Right atrium auricular region (tissue), 2 donors: ENCODE measurements at regions not wholly inside any gene's neighbourhood (a gene's known extent, or its start where the extent isn't known, plus 50 kb on each side); places are given as distances from the start of the nearest gene placed in this dataset.

Source experiments
- DNase-seq: peaks from one replicate; pipeline ENCODE4 v3.0.0-alpha.2; 2019; ENCODE audit warnings: low spot score
- H3K27ac ChIP-seq, 2 donors: fragments of 200-600 bp; sonication (generic); 1 replicate in 1 of 2; 2 replicates in 1 of 2; pipeline ENCODE4 v1.5.1; 2016 to 2019
- H3K27me3 ChIP-seq, 2 donors: fragments of 200-600 bp; sonication (generic); one replicate each; pipeline versions ENCODE4 v1.5.1 to v1.6.0; 2017 to 2019
- H3K36me3 ChIP-seq: fragments of 200-600 bp; sonication (generic); one replicate; pipeline ENCODE4 v1.5.1; 2016
- H3K4me1 ChIP-seq, 2 donors: fragments of 200-600 bp; sonication (generic); one replicate each; pipeline versions ENCODE4 v1.5.1 to v1.6.0; 2017 to 2019
- H3K4me3 ChIP-seq, 2 donors: fragments of 200-600 bp; sonication (generic); 1 replicate in 1 of 2; 2 replicates in 1 of 2; pipeline ENCODE4 v1.5.1; 2017 to 2019; ENCODE audit warnings: mild to moderate bottlenecking in 1 of 2, moderate library complexity in 1 of 2
- H3K9me3 ChIP-seq, 2 donors: fragments of 200-600 bp; sonication (generic); one replicate each; pipeline ENCODE4 v1.5.1; 2019
- TF ChIP-seq, protein P1 (sequence below), 2 donors: fragments of 200-600 bp; sonication (generic); IDR thresholded peaks; one replicate each; pipeline ENCODE4 v1.5.1; 2019; ENCODE audit warnings: antibody characterized with exemption in 2 of 2

DNA sequence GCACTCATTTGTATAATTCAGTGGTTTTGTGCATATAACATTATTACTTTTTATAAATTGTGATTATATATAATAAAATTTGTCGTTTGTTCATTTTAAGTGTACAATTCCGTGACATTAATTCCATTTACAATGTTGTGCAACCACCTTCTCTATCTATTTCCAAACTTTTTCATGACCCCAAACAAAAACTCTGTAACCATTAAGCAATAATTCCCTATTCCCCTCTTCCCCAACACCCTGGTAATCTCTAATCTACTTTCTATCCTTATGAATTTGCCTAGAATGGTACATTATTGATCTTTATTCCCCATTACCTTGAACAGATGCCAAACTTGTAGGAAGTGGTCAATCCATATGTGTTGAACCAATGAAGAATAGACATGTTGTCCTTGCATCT, 61.3 kb upstream of the SMIM36 start:
- H3K27me3 ChIP-seq = no peaks in the 10 kb centered on the region
- TF ChIP-seq, protein P1, sequence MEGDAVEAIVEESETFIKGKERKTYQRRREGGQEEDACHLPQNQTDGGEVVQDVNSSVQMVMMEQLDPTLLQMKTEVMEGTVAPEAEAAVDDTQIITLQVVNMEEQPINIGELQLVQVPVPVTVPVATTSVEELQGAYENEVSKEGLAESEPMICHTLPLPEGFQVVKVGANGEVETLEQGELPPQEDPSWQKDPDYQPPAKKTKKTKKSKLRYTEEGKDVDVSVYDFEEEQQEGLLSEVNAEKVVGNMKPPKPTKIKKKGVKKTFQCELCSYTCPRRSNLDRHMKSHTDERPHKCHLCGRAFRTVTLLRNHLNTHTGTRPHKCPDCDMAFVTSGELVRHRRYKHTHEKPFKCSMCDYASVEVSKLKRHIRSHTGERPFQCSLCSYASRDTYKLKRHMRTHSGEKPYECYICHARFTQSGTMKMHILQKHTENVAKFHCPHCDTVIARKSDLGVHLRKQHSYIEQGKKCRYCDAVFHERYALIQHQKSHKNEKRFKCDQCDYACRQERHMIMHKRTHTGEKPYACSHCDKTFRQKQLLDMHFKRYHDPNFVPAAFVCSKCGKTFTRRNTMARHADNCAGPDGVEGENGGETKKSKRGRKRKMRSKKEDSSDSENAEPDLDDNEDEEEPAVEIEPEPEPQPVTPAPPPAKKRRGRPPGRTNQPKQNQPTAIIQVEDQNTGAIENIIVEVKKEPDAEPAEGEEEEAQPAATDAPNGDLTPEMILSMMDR (IDR thresholded peaks at IDR 0.05) = no peak
- no peaks in the 10 kb centered on the region for H3K9me3 ChIP-seq
- H3K4me3 ChIP-seq = no peak overlapping the region
- H3K36me3 ChIP-seq = no peaks in the 10 kb centered on the region
- DNase-seq = no peak
- H3K4me1 ChIP-seq = peaks cover 0 to 13% of the 10 kb centered on the region in 2 donors
- no peak overlapping the region for H3K27ac ChIP-seq

DNA sequence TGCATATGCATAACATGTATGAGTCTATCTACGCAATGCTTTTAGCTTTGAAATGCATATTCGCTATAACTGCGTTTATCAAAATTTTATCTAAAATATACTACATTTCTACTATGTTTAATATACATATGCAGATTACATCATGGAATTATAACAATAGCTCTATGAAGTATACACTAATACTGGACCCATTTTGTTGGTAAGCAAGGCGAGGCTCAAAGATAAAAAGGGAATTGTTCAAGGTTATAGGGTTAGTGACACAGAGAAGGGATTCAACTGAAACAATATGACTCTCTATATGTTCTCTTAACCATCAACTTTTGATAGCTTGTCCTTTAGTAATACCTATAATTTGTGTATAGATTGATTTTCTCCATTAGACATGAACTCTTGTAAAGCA, 60.9 kb upstream of the SMIM36 start:
- H3K4me1 ChIP-seq = peaks cover 0 to 13% of the 10 kb centered on the region in 2 donors
- DNase-seq = no peak
- no peaks in the 10 kb centered on the region for H3K36me3 ChIP-seq
- TF ChIP-seq, protein P1 (IDR thresholded peaks at IDR 0.05) = no peak
- H3K27me3 ChIP-seq = no peaks in the 10 kb centered on the region
- no peak overlapping the region for H3K4me3 ChIP-seq
- no peak overlapping the region for H3K27ac ChIP-seq
- no peaks in the 10 kb centered on the region for H3K9me3 ChIP-seq

DNA sequence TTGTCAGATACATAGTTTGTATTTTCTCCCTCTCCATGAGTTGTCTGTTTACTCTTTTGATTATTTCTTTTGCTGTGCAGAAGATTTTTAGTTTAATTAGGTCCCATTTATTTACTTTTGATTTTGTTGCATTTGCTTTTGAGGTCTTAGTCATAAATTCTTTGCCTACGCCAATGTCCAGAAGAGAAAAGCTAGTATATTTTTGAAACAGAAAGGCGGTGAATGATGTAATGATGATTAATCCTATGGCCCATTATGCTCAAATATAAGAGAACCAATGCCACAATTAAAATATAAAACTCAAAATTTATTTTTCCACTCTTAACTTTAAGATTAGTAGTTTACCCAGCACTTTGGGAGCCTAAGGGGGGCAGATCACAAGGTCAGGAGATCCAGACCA, 59.8 kb upstream of the SMIM36 start:
- Histone ChIP-seq H3K4me3 (no peak overlapping the region), H3K27me3 (no peaks in the 10 kb centered on the region), H3K36me3 (no peaks in the 10 kb centered on the region), H3K27ac (no peak overlapping the region), H3K9me3 (no peaks in the 10 kb centered on the region), H3K4me1 (peaks cover 0 to 5% of the 10 kb centered on the region in 2 donors)
- TF ChIP-seq, protein P1 (IDR thresholded peaks at IDR 0.05) = no peak
- no peak for DNase-seq

DNA sequence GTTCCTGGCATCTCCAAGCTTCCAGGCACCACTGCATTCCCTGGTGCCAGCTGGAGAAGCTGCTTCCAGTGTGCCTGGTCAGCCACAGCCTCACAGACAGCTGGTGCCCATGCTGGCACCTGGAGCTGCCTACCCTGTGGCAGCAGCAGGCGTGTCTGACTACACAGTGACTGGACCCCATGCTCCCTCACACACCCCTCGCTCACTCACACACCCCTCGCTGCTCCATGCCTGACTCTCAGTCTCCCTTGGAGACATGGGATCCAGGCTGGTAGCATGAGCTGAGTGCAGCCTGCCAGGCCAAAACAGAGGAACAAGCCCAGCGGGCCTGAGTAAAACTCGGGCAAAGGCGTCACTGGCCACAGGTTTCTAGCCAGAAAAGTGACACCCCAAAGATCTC, 59.1 kb upstream of the SMIM36 start:
- TF ChIP-seq, protein P1 (IDR thresholded peaks at IDR 0.05) = no peak
- no peak overlapping the region for H3K4me3 ChIP-seq
- no peaks in the 10 kb centered on the region for H3K4me1 ChIP-seq
- no peak for DNase-seq
- no peaks in the 10 kb centered on the region for H3K36me3 ChIP-seq
- no peaks in the 10 kb centered on the region for H3K9me3 ChIP-seq
- H3K27ac ChIP-seq = no peak overlapping the region
- no peaks in the 10 kb centered on the region for H3K27me3 ChIP-seq

DNA sequence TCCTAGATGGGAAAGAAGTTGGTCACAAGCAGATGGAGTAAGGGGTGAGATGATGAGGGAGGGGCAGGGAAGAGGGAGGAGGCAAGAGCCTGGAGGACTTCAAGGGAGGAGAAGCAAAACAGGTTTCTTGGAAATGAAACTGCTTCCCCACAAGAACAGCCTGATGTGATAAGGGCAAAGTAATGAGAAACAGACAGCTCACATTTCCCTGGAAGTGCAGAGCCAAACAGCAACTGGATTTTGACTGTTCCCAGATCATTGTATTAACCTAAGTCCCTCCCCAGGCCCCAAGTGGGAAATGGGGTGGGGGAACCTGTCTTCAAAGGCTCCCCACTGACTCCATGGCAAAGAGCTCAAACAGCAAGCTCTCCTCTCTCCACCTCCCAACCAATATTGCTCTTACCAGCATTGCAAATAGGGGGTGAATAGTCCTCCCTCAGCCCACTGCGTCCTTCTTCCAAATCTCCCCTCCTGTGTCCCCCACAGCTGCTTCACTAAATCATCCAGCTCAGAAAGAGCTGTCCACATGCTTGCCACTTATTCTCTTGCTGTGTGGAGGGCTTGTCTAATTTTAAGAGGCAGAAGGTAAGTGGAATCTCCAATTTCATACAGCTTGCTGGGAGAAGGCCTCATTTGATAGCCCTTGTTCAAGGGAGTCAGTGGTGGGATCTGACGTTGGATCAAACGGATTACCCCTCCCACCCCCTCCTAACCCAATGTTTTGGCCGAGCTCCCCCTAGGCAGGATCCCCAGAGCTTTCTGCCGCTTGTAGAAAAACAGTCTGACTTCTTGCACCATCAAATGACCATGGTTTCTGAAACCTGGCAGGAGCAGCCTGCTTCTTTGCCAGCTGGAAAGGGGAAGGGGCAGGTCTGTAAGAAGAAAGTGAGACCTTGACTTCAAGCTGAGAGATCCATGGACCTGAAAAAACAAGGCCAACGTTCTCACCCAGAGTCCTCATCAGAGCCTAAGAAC, 56.3 kb upstream of the SMIM36 start:
- H3K9me3 ChIP-seq = no peaks in the 10 kb centered on the region
- H3K36me3 ChIP-seq = no peaks in the 10 kb centered on the region
- no peaks in the 10 kb centered on the region for H3K27me3 ChIP-seq
- no peaks in the 10 kb centered on the region for H3K4me1 ChIP-seq
- H3K27ac ChIP-seq = peak overlapping the region in 1 of 2 donors; percentile 58
- TF ChIP-seq, protein P1 (IDR thresholded peaks at IDR 0.05) = no peak
- no peak overlapping the region for H3K4me3 ChIP-seq
- peak; percentile 73 for DNase-seq
